ENCODE measurements at regions not wholly inside any gene's neighbourhood (a gene's known extent, or its start where the extent isn't known, plus 50 kb on each side); places are given as distances from the start of the nearest gene placed in this dataset.

DNA sequence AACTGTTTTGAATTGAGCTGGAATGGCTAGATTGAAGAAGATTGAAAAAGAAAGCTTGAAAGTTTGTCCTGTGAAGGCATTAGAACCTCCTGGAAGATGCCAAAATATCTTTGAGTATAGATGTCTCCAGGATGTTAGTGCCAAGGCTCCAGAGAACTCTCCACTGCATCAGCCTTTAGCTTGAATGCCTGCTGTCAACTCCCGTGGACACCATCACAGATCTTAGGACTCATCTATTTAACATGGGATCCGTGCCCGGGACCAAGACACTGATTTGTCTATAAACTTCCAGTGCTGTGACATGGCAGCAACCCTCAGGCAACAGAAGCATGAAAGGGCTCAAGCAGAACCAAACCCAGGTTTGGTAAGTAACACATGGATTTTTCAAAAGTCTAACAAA is 670.9 kb upstream of the ST8SIA4 start:
- TF ChIP-seq POLR2AphosphoS5 (IDR thresholded peaks at IDR 0.05; ENCODE audit: low read depth, low read length) (no peak), SIN3A (IDR thresholded peaks at IDR 0.05; ENCODE audit: borderline replicate concordance, insufficient read depth, low read depth, low read length) (no peak), TCF7L2 (IDR thresholded peaks at IDR 0.05; ENCODE audit: low read depth, low read length) (no peak)
- TF ChIP-seq, protein P1, sequence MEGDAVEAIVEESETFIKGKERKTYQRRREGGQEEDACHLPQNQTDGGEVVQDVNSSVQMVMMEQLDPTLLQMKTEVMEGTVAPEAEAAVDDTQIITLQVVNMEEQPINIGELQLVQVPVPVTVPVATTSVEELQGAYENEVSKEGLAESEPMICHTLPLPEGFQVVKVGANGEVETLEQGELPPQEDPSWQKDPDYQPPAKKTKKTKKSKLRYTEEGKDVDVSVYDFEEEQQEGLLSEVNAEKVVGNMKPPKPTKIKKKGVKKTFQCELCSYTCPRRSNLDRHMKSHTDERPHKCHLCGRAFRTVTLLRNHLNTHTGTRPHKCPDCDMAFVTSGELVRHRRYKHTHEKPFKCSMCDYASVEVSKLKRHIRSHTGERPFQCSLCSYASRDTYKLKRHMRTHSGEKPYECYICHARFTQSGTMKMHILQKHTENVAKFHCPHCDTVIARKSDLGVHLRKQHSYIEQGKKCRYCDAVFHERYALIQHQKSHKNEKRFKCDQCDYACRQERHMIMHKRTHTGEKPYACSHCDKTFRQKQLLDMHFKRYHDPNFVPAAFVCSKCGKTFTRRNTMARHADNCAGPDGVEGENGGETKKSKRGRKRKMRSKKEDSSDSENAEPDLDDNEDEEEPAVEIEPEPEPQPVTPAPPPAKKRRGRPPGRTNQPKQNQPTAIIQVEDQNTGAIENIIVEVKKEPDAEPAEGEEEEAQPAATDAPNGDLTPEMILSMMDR (IDR thresholded peaks at IDR 0.05), result no peak
- TF ChIP-seq, protein P2, sequence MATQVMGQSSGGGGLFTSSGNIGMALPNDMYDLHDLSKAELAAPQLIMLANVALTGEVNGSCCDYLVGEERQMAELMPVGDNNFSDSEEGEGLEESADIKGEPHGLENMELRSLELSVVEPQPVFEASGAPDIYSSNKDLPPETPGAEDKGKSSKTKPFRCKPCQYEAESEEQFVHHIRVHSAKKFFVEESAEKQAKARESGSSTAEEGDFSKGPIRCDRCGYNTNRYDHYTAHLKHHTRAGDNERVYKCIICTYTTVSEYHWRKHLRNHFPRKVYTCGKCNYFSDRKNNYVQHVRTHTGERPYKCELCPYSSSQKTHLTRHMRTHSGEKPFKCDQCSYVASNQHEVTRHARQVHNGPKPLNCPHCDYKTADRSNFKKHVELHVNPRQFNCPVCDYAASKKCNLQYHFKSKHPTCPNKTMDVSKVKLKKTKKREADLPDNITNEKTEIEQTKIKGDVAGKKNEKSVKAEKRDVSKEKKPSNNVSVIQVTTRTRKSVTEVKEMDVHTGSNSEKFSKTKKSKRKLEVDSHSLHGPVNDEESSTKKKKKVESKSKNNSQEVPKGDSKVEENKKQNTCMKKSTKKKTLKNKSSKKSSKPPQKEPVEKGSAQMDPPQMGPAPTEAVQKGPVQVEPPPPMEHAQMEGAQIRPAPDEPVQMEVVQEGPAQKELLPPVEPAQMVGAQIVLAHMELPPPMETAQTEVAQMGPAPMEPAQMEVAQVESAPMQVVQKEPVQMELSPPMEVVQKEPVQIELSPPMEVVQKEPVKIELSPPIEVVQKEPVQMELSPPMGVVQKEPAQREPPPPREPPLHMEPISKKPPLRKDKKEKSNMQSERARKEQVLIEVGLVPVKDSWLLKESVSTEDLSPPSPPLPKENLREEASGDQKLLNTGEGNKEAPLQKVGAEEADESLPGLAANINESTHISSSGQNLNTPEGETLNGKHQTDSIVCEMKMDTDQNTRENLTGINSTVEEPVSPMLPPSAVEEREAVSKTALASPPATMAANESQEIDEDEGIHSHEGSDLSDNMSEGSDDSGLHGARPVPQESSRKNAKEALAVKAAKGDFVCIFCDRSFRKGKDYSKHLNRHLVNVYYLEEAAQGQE (IDR thresholded peaks at IDR 0.05; ENCODE audit: insufficient read depth in 1 of 2, low read depth in 2 of 2, low read length in 1 of 2), result no peak
